GM11168 (cell line): ENCODE measurements at regions not wholly inside any gene's neighbourhood (a gene's known extent, or its start where the extent isn't known, plus 50 kb on each side); places are given as distances from the start of the nearest gene placed in this dataset.
"Not testable (repeated sequence)": the region's sequence is repeated elsewhere in the genome, so short reads cannot be mapped to it uniquely, and the experiment has no call there.

ENCODE experiments used
- in situ Hi-C: fragments of 300-500 bp; cut with MboI; formaldehyde crosslinking; loops from one replicate; pipeline ENCODE4 v1.12.0; 2022; ENCODE audit warnings: low sequenced_read_pairs; ENCODE audit not compliant: unreplicated experiment

- in situ Hi-C loops, result no loop called here
Observed at GRCh38 chr5:98309785-98310598, 463.5 kb upstream of the RGMB start.

GRCh38 chr5:98314292-98314691 is 459.2 kb upstream of the RGMB start:
- in situ Hi-C loops, result no loop called here

DNA sequence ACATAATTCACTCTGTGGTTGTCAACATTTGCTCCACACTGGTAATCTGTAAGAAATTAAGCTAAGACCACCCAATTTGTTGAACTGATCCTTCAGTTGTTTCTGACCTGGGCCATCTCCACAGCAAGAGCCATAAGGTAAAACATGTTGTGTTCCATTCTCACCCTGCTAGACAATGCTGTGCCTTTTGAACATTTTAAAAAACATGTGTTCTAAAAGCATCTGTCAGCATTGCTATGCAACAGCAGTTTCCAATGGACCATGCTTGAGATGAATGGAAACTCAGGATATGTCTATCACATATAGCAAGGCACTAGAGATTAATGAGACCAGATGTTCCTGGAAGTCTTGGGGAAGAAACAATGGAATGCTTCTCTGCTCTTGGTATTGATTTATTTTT is 455.1 kb upstream of the RGMB start:
- in situ Hi-C loops, result no loop called here

DNA sequence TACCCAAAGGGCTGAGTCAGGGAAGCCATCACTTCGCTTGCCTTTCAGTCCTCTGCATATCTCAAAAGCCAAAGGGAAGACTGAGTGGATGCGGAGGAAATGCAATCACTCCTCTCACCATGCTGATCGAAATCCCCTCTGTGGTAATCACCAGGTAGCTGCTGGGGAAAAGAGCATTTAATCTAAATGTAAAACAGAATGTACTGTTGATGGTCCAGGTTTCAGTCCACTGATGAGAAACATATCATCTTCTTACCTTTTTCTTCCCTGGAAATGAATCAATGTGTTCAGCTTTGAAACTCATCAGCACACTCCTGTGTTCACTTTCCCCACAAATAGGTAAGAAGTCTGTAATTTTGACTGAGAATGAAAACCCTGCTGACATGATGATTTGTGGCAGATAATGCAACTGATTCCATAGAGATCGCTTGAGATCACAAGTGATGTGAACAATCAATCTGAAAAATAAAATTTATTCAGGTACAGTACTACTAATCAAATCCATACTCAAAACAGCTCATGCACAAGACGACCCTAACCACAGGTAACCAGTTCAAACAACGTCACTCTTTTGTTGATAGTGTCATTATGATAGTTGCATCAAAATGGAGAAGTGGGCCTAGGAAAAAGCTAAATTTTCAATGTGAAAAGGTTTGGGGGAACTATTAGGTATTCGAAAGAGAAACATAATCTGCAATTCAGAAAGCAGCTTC is 454.0 kb upstream of the RGMB start:
- in situ Hi-C loops, result no loop called here

DNA sequence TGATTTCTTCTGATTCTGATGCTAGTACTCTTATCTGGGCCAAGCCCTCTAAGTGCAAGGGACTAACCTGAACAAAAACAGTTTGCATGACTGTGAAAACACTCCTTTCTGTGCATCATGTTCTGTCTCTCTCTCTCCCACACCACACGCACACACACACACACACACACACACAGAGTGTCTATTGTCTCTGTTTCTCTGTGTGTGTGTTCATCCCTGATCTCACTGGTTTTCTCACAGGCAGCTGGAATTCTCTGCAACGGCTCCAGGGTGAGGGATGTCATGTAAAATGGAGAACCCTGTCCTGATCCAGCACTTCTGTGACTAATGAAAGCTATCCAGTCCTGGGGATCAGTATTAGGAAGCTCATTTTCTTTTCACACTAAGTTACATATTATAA is 453.1 kb upstream of the RGMB start:
- in situ Hi-C loops, result no loop called here

DNA sequence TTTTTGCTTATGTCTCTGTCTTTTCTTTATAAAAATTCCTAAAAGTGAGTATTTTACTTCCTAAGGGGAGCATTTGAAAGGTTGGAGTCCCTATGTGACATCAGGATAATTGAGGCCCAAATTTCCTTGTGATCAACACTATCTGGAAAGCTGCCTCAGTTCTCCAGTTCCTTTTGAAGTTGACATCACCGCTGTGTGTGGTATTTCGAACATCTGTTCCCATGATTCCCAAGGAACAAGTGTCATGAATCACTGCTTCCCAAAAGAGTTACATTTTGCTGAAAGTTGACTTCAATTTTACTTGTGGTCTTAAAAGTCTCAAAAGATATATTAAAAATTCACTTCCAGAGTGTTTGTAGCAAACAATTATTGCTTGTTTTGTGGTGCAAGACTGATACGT is 452.1 kb upstream of the RGMB start:
- in situ Hi-C loops, result no loop called here

DNA sequence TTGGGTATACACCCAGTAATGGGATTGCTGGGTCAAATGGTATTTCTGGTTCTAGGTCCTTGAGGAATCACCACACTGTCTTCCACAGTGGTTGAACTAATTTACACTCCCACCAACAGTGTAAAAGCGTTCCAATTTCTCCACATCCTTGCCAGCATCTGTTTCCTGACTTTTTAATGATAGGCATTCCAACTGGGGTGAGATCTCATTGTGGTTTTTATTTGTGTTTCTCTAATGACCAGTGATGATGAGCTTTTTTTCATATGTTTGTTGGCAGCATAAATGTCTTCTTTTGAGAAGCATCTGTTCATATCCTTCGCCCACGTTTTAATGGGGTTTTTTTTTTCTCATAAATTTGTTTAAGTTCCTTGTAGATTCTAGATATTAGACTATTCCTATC is 448.3 kb upstream of the RGMB start:
- in situ Hi-C loops, result not testable (repeated sequence)

GRCh38 chr5:98328015-98328414 is 445.4 kb upstream of the RGMB start:
- in situ Hi-C loops, result no loop called here

DNA sequence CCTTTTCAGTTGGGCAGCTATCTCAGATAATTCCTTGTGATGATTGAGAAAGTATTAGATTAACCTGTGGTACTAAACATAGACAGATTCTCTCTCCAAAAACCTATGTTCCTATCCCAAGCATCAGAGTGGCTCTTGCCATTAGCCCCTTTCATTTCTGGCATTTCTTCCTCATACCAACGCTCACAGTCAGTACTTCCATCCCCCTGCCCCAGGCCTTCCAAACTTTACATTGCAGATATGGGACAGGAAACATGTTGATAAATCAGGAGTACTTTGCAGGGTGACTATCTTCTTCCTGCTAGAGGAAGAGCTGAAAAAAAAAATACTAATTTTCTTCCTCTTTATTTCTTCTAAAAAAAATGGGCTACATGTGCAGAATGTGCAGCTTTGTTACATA is 442.6 kb upstream of the RGMB start:
- in situ Hi-C loops, result no loop called here

DNA sequence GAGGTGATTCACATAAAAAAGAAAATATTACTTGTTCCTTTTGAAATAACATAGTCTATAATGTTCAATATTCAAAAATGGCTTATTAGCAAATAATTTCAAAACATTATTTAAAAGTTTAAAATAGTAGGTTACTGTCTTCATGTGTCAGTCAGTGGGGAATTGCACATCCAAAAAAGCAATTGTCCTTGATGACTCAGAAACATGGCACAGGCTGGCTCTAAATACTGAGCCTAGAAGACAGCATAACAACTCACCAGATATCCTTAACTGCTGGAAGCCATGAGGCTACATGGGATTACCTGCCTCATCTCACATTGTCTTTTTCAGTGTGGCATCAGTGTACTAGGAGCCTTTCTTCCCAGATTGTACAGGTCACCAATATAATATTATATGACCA is 439.5 kb upstream of the RGMB start:
- in situ Hi-C loops, result no loop called here

DNA sequence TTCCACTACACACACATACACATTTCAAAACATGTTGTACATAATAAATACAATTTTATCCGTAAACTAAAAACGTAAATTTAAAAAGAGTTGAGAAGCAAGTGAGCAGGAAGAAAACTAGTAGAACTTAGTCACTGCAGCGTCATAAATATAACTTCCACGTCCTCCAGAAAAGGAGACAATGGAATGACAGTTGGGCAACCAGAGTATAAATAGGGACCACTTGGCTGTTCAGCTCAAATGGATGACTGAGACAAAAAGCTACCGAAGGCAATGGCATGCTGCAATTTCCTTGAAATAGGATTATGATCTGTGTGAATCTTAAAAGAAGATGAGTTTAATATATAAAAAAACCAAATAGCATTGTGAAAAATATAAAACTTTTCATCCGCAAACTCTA is 438.5 kb upstream of the RGMB start:
- in situ Hi-C loops, result no loop called here

- in situ Hi-C loops, result no loop called here
Observed at GRCh38 chr5:98339141-98339848, 434.2 kb upstream of the RGMB start.

- in situ Hi-C loops, result no loop called here
Observed at GRCh38 chr5:98341038-98342032, 432.1 kb upstream of the RGMB start.

DNA sequence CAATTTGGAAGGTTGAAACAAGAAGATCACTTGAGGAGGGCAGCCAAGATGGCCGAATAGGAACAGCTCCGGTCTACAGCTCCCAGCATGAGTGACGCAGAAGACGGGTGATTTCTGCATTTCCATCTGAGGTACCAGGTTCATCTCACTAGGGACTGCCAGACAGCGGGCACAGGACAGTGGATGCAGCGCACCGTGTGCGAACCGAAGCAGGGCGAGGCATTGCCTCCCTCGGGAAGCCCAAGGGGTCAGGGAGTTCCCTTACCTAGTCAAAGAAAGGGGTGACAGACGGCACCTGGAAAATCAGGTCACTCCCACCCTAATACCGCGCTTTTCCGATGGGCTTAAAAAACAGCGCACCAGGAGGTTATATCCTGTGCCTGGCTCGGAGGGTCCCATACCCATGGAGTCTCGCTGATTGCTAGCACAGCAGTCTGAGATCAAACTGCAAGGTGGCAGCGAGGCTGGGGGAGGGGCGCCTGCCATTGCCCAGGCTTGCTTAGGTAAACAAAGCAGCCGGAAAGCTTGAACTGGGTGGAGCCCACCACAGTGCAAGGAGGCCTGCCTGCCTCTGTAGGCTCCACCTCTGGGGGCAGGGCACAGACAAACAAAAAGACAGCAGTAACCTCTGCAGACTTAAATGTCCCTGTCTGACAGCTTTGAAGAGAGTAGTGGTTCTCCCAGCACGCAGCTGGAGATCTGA is 430.4 kb upstream of the RGMB start:
- in situ Hi-C loops, result not testable (repeated sequence)

DNA sequence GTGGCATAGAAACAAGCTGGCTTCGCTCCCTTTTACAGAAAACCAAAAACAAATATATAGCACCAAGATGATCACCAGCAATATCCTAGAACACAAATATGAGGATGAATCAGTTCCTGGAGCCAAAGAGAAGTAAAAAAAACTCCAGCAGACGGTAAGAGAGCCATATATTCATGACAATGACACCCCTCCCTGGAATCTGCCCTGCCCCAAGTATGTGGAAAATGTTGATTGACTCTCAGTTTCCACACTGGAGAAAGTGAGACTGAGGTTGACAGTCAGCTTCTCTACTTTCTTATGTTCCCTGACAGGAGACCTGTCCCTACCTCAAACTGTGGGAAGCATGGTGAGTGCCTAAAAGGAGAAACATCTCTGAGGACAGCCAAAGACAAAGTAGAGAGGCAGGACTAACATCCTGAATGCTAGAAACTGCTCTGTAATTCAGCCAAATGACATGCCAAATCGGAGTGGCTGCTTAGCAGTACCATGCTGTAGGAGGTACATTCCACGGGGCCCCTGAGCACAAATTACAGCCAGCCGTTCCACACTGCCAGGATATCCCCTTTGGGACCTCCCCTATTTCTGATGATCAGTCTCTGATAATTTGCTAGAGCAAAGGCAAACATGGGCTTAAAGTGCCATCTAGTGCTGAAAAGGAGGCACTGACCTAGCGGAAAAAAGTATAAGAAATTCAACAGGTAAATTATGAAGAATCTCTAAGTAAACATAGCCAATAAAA is 424.0 kb upstream of the RGMB start:
- in situ Hi-C loops, result no loop called here

DNA sequence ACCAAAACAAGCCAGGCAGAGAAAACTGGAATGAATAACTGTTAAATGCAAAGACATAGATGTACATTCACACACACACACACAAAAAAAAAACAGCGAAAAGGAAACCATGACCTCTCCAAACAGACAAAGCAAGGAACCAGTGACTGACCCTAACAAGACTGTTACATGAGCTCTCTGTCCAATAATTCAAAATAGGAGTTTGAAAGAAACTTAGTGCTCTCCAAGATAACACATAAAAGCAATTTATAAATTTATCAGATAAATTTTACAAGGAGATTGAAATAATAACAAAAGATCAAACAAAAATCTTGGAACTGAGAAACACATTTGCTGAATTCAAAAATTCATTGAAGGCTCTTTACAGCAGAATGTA is 423.5 kb upstream of the RGMB start:
- in situ Hi-C loops, result no loop called here

DNA sequence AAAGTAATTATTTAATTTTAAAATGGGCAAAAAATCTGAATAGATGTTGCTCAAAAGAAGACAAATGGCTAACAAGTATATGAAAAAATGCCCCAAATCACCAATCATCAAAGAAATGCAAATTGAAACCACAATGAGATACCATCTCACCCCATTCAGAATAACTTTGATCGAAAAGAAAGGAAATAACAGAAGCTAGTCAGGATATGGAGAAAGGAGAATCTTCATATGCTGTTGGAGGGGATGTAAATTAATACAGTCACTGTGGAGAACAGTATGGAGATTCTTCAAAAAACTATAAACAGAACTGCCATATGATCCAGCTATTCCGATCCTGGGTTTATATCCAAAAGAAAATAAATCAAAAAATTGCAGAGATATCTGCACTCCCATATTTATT is 418.5 kb upstream of the RGMB start:
- in situ Hi-C loops, result no loop called here

DNA sequence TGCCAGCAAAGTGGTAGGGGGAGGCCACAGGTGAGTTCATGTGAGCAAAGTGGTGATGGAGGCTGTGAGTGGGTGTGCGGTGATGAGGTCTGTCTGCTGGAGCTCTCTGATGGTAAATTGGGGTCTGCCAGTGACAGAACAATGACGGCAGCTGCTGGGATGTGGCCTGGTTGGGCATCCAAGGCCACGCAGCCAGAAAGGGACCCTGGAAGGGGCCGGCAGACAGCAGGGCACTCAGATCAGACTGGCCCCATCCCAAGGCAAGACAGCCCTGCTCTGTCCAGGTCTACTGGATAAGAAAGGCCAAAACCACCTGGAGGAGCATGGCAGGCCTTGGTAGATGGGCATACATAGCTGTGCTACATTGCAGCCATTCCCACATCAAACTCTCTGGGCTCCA is 412.9 kb upstream of the RGMB start:
- in situ Hi-C loops, result no loop called here

DNA sequence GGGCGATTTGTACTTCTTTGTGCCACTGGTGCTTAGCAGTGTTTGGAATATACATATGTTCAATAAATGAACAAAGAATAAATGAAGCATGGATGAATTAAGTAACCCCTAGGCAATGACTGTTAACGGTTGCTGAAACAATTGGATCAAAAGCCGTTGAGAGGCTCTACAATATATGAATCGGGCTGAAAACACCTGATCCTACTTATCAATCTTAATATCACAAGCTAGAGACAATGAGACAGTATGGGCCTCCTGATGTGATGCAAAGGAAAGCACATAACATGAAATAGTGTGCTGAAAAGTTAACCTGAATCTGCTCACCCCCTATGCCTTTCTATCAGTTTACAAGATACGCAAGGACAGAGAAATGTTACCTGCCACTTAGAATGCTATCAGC is 410.3 kb upstream of the RGMB start:
- in situ Hi-C loops, result no loop called here
